GM23248 (cell line): ENCODE measurements at regions not wholly inside any gene's neighbourhood (a gene's known extent, or its start where the extent isn't known, plus 50 kb on each side); places are given as distances from the start of the nearest gene placed in this dataset.

ENCODE experiments used
- EZH2 ChIP-seq: fragments of 200-600 bp; sonication (generic); IDR thresholded peaks from 2 replicates; pipeline ENCODE4 v1.6.1; 2018; ENCODE audit warnings: antibody characterized with exemption, mild to moderate bottlenecking; ENCODE audit not compliant: insufficient read depth, poor library complexity, severe bottlenecking
- EZH2phosphoT487 ChIP-seq: fragments of 200-600 bp; sonication (generic); IDR thresholded peaks from 2 replicates; pipeline ENCODE4 v1.6.1; 2018; ENCODE audit warnings: antibody characterized with exemption, moderate library complexity, mild to moderate bottlenecking, low read depth; ENCODE audit not compliant: insufficient read depth

- no peak for TF ChIP-seq EZH2
- no peak for TF ChIP-seq EZH2phosphoT487
Observed at GRCh38 chr6:12507636-12508035, 208.9 kb upstream of the PHACTR1 start.
